ENCODE measurements at regions not wholly inside any gene's neighbourhood (a gene's known extent, or its start where the extent isn't known, plus 50 kb on each side); places are given as distances from the start of the nearest gene placed in this dataset.

- TF ChIP-seq, protein P1, sequence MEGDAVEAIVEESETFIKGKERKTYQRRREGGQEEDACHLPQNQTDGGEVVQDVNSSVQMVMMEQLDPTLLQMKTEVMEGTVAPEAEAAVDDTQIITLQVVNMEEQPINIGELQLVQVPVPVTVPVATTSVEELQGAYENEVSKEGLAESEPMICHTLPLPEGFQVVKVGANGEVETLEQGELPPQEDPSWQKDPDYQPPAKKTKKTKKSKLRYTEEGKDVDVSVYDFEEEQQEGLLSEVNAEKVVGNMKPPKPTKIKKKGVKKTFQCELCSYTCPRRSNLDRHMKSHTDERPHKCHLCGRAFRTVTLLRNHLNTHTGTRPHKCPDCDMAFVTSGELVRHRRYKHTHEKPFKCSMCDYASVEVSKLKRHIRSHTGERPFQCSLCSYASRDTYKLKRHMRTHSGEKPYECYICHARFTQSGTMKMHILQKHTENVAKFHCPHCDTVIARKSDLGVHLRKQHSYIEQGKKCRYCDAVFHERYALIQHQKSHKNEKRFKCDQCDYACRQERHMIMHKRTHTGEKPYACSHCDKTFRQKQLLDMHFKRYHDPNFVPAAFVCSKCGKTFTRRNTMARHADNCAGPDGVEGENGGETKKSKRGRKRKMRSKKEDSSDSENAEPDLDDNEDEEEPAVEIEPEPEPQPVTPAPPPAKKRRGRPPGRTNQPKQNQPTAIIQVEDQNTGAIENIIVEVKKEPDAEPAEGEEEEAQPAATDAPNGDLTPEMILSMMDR (IDR thresholded peaks at IDR 0.05; ENCODE audit: poor library complexity) = no peak
- no peak for TF ChIP-seq EZH2phosphoT487 (IDR thresholded peaks at IDR 0.05; ENCODE audit: low read depth, severe bottlenecking, unreplicated experiment)
- TF ChIP-seq EZH2 (IDR thresholded peaks at IDR 0.05; ENCODE audit: borderline replicate concordance) = no peak
Measured at GRCh38 chr11:91921974-91922373, 302.6 kb upstream of the FAT3 start.

Measured in hepatocyte (in vitro differentiated cells).